ENCODE measurements at regions not wholly inside any gene's neighbourhood (a gene's known extent, or its start where the extent isn't known, plus 50 kb on each side); places are given as distances from the start of the nearest gene placed in this dataset.

DNA sequence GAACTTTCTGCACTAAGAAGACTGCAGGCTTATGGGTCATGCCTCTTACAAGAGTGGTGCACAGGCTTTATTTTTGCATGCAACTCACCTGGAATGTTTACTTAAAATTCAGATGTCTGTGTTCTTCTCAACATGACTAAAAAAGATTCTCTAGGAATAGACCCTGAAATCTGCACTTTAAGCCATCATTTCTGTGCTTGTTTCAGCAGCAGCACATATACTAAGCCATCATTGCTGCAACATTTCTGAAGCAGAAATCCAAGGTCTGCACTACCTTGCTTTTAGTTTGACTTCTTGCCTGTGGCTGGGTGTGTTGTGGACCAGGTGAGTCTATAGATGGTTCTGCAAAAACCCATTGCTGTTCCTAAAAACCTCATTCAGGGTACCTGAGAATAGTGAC is 156.8 kb downstream of the CEP120 start:
- Histone ChIP-seq H3K4me1 (ENCODE audit: insufficient read depth, low read length) (peaks cover 10% of the 10 kb centered on the region; the same call in 1 of the 2 replicates), H2BK15ac (ENCODE audit: low read depth, low read length) (no peak overlapping the region), H3K79me2 (ENCODE audit: insufficient read depth, low read length) (no peaks in the 10 kb centered on the region), H3K23me2 (ENCODE audit: insufficient read length, low read depth, low read length, poor library complexity, severe bottlenecking) (no peaks in the 10 kb centered on the region), H3K27ac (ENCODE audit: insufficient read length, low read depth, low read length) (no peak overlapping the region), H3K4me2 (ENCODE audit: insufficient read depth, insufficient read length, low read length) (no peak overlapping the region), H4K8ac (replicated peaks; ENCODE audit: insufficient read length, low read depth, low read length) (no peak overlapping the region), H3K9me3 (ENCODE audit: control insufficient read depth, low read depth, low read length) (no peaks in the 10 kb centered on the region), H2AK5ac (ENCODE audit: insufficient read length, low read length) (no peak overlapping the region), H3T11ph (ENCODE audit: low read length) (no peak overlapping the region), H3K23ac (ENCODE audit: insufficient read length, low read depth, low read length) (no peak overlapping the region), H2BK120ac (ENCODE audit: low read depth, low read length, poor library complexity, severe bottlenecking) (no peak overlapping the region), H3K9ac (ENCODE audit: extremely low read depth, insufficient read length, low read length) (no peak overlapping the region), H4K20me1 (ENCODE audit: control insufficient read depth, insufficient read depth, insufficient read length) (no peaks in the 10 kb centered on the region), H4K5ac (ENCODE audit: insufficient read length, low read depth, low read length) (no peak overlapping the region), H4K91ac (ENCODE audit: insufficient read length, low read depth, low read length) (no peak overlapping the region), H2AFZ (ENCODE audit: low read length) (no peak overlapping the region), H3K27me3 (ENCODE audit: insufficient read depth, low read length) (no peaks in the 10 kb centered on the region), H2BK12ac (ENCODE audit: insufficient read length, low read depth, low read length) (no peak overlapping the region), H2BK5ac (ENCODE audit: insufficient read length, low read length) (no peak overlapping the region), H3K56ac (ENCODE audit: insufficient read length, low read depth, low read length) (no peak overlapping the region), H3K79me1 (ENCODE audit: insufficient read depth, low read depth, low read length, poor library complexity, severe bottlenecking) (no peaks in the 10 kb centered on the region), H3K4ac (ENCODE audit: low read depth, low read length) (no peak overlapping the region), H3K18ac (ENCODE audit: insufficient read length, low read depth, low read length) (no peak overlapping the region), H3K14ac (ENCODE audit: insufficient read depth, low read length) (no peak overlapping the region), H2BK20ac (ENCODE audit: low read depth, low read length, poor library complexity, severe bottlenecking) (no peak overlapping the region)
- Mint-ChIP-seq H3K4me3 (no peak overlapping the region), H3K9me3 (peaks cover 0 to 4% of the 10 kb centered on the region in 2 experiments; a peak in 1 of 5 replicates), H3K27me3 (ENCODE audit: low read depth) (no peaks in the 10 kb centered on the region), H3K4me1 (peaks cover 22 to 26% of the 10 kb centered on the region in 2 experiments), H3K27ac (no peak overlapping the region), H3K36me3 (ENCODE audit: insufficient read depth in 1 of 3, low read depth in 3 of 3) (peaks cover 0 to 5% (median 0%) of the 10 kb centered on the region in 3 experiments; a peak in 1 of 7 replicates)
- TF ChIP-seq, protein P1, sequence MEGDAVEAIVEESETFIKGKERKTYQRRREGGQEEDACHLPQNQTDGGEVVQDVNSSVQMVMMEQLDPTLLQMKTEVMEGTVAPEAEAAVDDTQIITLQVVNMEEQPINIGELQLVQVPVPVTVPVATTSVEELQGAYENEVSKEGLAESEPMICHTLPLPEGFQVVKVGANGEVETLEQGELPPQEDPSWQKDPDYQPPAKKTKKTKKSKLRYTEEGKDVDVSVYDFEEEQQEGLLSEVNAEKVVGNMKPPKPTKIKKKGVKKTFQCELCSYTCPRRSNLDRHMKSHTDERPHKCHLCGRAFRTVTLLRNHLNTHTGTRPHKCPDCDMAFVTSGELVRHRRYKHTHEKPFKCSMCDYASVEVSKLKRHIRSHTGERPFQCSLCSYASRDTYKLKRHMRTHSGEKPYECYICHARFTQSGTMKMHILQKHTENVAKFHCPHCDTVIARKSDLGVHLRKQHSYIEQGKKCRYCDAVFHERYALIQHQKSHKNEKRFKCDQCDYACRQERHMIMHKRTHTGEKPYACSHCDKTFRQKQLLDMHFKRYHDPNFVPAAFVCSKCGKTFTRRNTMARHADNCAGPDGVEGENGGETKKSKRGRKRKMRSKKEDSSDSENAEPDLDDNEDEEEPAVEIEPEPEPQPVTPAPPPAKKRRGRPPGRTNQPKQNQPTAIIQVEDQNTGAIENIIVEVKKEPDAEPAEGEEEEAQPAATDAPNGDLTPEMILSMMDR (conservative IDR thresholded peaks at IDR 0.05) = no peak
- no peak for DNase-seq
